HG03442 (cell line): ENCODE measurements at regions not wholly inside any gene's neighbourhood (a gene's known extent, or its start where the extent isn't known, plus 50 kb on each side); places are given as distances from the start of the nearest gene placed in this dataset.

Experiments
- ATAC-seq: cut with Tn5 transposase; IDR thresholded peaks from one replicate; pipeline ENCODE4 v1.9.1; 2021; ENCODE audit warnings: mild to moderate bottlenecking, moderate library complexity; ENCODE audit not compliant: unreplicated experiment

DNA sequence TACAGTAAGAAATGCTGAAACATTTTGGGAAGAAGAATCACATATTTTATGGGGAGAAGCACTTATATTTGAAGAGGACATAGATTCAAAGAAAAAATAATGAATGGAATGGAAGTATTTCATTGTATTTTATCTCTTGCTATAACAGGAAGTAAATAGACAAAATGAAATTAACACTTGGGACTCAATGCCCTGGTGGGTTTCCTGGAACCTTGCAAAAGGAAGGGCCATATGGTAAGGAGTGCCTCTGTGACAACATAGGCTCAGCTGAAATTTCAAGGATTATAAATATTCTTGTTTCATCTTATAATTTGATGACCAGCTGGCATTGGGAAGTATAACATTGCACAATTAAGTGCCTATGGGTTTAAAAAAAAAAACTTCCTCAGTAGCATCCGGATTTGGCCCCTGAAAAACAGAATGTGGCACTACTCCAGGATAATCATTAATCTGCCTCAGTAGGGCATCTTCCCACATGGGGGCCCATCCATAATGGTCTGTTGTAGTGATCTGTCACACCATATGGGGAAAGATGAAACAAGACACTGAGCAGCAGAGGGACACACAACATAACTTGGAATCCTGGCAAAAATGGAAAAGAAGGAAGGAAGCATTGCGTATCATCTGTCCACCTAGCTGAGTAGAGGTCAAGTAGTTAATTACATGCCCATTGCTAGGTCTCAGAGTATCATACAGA is 321.6 kb downstream of the NDFIP2 start:
- ATAC-seq = no peak

DNA sequence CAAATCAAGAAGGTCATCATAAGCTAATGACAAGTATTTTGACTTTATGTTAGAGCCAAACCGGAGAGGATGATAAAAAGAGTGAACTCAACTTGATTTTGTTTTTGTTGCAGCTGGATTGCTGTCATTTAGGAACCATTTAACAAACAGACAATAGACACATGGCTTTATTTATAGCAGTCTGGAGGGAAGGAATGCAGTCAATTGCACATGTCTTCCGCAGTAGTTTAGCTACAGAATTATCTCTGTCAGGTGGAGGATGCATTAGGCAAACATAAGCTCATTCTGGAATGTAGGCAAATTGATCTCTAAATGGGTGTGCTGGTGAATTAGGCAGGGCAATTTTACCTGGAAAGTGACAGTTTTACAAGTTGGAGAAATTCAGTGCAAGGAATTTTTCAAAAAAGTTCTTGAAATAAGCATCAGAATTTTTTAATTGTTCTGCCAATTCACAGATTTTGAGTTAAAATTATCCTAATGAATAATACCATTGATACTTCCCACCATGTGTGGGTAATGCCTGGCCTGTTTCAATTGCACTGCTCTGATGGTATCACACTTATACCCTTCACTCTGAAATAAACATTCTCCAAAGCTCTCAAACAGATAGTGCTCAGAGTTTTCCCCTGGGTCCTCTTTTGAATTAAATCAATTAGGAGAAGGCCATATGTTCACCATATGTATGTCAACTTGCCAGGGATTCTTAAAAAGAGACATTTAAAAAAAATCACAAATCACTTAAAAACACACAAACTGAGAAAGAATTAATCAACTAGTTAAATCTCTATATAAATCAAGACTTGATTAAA is 318.3 kb downstream of the NDFIP2 start:
- ATAC-seq = no peak

DNA sequence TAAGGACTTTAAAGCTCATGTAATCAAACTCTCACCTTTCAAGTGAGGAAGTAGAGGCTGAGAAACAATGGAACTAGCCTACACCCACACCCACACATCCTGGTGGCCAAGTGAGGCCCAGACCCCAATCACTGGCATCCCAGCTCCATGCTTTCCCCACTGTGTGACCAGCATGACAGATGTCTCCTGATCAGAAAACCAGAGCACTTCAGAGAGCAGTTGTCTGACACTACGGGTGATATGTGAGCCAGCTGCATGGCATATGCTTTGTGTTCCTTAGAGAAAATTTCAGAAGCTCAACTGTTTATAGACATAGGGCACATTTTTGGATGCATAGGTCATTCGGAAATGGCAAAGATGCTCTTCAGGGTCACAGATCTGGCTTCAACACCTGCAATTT is 315.2 kb downstream of the NDFIP2 start:
- no peak for ATAC-seq

DNA sequence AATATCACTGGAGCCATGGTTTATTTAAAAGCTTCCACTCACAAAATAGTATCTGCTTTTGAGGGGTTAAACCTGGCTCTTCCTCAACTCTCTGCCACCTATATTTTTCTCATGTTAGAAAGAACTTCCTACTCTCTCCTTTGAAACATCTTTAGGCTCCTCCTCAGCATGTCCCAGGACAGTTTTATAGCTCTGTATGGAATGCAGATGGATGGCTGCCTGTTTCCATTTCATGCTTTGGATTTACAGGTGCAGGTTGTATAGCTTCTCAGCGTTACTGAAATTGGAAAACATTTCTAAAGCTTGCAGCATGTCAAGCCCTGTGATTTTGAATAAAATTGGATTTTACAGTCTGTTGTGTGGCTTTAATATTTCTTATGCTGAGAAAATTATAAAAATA is 314.0 kb downstream of the NDFIP2 start:
- ATAC-seq = no peak

DNA sequence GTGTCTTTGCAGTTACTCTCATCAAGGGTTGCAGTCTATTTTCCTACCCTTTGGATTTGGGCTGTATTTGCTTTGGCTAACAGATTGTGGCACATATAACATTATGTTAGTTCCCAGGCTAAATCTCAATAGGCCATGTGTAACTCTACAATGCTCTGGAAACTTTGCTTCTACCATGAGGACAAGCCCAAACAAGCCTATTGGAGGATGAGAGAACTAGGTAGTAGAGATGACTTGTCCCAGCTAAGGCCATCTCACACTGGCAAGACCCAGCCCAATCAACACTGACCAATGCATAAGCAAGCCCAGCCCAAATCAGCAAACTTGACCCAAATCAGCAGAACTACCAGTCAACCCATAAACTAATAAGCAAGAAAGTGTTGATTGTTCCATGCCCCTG is 311.8 kb downstream of the NDFIP2 start:
- no peak for ATAC-seq

DNA sequence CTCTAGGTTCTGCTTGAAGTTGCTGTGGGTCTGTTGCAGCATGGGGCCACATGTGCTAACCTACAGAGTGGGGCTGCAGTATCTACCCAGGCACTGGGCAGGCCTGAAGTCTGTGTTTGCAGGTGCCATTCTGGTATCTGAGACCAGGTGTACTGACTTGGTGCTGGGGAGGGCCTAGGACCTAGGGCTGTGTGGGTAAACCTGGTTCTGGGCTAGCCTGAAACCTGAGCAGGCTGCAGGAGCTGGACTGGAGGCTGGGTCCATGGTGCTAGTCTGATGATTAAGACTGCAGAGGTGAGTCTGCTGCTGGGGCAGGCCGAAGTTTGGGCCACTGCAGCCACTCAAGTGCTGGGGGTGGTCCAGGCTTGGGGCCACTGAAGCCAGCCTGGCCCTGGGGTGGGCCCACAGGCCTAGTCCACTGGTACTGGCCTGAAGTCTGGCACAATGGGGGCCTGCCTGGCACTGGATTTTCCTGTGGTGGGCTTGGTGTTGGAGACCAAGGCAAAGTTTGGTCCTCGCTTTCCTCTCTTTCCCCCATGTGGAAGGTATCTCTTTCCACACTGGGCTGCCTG is 310.6 kb downstream of the NDFIP2 start:
- ATAC-seq = no peak

DNA sequence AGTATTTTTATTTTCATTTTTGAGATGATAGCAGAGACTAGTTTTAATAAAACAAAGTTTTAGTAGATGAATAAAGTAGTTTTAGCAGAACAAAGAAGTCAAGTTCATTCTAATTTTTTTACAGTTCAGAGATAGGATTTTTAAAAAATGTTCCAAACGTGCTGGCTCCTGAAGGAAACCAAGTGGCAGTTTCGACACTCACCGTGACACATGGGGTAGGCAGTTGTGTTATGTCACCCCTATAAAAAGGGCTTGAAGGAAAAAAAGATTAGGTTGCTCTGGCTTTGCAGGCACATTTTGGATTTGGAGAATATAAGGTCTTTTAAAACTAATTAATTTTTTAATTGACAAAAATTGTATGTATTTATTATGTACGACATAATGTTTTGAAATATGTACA is 305.2 kb downstream of the NDFIP2 start:
- ATAC-seq = no peak

DNA sequence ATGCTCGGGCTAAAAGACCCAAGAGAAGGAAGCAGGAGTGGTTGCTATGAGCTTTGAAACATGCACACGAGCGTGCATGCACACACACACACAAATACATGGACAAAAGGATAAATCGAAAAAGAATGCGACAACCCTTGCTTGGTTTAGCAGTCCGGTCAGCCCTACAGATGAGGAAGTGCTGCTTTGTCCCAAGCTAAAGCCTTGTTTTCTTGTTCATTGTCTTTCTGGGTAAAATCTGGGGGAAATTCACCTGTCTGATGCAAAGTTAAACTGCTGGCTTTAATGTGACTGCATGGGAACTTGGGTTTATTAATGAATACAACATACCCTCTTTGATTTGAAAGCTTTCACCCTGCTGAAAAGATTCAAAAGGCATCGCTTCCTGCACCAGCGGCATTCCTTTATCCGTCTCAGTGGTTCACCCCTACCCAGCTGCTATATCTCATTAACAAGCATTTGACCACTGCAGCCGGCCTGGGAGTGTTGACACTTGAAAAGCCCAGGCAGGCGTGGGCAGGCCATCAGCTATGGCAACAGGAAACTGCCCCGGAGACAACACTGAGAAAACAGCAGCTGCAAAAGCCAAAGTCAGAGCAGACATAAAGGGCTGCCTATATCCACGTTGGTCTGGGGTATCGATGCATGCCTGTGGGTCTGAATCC is 301.7 kb downstream of the NDFIP2 start:
- ATAC-seq = no peak

DNA sequence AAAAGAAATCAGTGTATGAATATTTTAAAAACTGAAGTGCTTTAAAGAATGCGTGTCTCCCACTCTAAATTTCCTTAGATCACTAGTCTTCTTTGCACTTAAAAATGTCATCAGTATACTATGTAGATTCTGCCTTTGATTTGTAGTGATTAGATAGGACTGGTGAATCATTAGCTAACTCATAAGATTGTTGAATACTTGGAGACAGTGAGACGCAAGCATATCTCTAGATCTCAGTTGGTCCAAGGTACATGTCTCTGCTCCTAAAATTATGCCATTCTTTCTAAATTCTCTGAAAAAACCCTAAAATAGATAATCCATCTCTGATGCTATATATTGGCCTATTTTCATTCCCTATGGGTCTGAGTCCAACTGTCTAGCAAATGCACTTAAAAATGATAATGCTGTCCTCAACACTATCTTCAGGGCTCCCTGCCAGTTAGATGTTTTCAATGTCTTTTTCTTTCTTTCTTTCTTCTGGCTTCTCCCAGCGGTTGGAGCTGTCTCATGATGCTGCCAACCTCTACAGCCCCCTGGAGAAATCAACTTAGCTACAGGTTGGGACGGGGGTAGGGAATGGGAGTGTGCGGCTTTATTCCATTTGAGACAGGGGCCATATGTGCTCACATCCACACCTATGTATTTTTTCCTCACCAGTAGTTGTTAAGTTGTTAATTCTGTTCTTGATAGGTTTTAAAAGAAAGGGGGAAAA is 301.0 kb downstream of the NDFIP2 start:
- ATAC-seq = no peak

DNA sequence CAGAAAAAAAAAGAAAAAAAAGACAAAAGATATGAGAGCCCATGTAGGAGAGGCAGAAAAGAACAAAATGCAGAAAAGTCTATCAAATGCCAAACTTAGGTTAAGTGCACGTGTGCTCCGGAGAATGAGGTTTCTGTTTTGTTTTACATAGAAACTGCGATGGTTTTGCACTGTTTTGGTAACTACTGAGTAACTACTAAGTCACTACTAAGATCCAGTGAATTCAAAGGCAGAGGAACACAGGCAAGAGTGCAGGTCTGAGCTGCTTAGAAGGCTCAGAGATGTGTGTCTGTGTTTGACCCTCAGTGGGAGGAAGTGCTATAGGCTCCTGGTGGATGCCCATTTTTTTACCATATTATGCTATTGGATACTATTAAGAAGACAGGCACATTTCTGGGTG is 299.3 kb downstream of the NDFIP2 start:
- ATAC-seq = peak; percentile 44

DNA sequence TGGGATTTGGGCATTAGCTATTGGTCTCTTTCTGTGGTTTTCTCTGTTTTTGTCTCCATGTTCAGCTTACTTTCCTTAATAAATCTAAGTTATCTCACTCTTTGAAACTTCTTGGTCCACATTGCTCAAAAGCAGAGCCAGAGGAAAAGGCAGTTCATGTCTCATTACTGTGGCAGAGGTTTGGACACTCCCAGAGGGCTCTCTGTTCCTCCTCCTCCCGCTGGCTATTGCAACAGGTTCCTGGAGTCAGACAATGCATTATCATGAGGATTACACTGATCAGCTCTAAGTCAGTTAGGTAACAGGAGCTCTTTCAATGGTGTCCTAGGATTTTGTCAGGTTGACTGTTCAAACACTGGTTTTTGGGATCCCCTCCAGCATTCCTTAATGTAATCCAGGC is 298.8 kb downstream of the NDFIP2 start:
- ATAC-seq = no peak

DNA sequence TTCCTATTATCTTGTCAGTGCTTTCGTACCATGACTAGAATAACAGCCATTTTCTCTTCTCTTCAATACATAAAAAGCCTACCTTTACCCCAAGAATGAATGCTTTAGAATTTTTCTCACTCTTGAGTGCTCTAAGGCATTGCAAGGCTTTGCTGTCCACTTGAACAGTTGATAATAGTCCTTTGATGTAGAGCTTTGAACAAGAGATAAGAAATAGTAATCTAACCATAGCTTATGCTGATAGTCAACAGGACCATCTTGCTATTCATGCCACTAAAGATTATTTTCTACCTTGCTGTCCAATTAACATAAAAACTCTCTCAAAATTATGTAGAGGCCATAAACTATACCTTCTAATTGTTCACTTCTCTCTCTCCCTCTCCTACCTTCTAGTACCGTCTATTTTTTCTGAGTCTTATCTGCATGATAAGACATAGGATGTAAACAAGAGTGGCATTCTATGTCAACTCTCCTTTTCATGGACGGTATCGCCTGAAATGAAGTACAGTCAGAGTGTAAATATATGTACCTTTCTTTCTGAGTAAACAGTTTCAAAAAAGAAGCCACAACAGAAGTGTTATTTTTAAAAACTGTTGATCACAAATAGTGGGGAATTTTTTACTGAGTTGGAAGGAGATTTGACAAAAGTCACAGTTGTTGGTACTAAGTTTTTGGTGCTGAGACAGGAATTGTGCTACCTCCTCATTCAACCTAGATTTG is 297.9 kb downstream of the NDFIP2 start:
- peak; percentile 43 for ATAC-seq

DNA sequence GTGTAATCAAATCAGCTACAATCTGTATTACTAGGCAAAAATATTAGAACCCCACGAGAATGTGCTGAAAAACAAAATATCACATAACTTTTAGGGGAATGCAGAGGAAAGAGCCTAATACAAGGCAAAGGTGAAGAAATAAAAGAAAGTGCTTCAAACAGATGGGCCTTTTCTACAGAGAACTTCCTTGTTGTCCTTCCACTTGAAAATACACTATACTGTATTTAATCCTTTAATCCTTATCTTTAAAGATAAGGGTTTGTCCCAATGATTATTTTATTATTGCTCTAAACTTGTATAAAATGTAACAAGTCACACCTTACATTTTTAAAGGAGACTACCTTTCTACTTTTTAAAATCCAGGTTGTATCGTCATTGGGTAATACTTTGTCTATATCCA is 296.5 kb downstream of the NDFIP2 start:
- ATAC-seq = no peak

DNA sequence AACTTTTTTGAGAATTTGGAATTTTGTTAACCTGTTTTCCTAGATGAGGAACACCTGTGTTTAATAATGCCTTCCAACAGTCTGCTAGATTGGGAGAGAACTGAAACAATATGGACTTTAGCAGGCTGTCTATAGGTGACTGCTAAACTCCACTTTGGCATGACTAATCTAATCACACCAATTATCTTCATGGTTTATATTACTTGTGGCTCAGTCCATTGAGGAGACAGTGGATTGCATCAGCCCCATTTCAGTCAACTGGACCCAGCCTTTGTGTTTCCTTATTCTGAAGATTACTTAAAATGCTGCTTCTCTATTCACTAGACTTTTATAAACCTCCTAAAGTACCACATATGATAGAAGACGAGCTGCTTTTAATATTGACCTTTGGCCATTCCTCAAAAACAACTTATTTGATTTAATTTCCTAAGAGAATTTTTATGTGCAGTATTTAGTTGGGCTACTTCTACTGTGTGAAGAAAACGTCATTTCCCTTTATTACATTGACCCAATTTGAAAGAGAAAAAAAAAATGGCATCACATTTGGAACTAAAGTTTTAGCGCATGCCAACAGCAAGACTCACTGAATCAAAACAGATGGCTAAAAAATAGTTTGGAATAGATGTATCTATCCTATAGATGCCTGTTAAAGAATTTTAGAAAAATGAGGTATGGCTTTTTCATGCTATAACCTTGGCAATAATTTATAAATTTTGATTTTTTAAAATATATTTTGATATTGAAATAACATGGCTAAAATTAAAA is 295.8 kb downstream of the NDFIP2 start:
- ATAC-seq = no peak

DNA sequence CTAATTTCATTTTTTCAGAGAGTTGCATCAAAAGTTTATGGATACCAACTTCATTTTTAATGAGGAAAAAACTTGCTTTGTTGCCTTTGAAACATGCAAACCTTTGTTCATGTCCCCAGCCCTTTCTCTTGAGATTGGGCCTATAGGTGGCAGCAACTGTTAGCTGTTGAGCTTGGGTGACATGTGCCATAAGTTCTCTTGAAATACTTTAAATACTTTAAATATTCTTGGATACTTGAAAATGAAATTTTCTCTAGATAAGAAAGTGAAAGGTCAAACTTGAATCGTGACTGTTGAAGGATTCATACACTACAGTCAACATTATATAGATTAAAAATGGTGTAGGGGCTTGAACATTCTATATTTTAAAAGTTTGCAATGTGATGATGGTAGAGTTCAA is 294.9 kb downstream of the NDFIP2 start:
- ATAC-seq = no peak

DNA sequence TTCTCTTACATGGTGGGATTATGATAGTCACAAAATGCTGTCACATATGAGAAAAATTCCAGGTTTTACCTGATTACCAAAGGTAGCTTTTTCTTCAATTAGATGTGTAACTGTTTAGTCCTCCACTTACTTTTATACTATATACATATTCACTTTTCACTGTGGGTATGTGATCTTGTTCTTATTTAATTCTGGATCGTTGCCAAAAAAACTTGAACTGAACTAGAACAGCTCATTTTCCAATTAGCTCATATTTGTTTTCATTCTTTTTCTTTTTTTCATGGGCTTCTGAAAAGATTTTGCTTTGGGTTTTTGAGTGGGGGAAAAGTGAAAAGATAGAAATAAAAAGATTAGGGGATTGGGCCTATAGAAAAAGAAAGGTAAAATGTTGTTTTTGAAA is 291.9 kb downstream of the NDFIP2 start:
- no peak for ATAC-seq

DNA sequence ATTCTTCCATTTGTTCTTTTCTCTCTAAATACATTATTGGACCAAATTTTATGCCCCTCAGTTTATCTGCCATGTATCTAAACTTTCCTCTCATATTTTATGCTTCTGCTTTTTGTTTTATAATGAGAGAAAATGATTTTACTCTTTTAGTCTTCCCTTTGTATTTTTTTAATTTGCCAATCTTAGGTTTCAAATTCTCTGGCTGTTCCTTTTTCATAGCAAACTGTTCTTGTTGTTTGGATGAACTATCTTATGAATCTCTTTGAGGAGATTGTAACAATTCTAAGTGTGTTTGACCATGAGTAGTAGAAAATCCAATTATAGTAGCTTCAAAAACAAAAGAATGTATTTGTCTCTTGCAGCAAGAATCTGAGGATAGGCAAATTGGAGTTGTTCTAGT is 290.5 kb downstream of the NDFIP2 start:
- ATAC-seq = no peak

DNA sequence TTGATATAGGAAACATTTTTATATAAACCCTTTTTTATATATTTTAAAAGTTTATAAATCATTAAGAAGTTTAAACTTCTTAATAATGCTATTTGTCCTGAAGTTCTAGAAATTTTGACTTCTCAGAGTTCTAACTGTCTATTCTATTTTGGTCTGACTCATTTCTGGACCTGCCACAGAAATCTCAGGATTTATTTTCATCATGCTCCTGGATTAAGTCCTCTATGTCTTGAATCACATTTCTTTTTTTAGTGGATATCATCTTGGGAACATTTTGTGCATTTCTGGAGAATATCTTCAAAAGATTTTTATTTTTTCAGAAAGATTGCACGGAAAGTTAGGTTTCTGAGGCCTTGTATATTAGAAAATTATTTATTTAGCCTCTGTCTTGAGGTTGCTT is 289.1 kb downstream of the NDFIP2 start:
- ATAC-seq = no peak

DNA sequence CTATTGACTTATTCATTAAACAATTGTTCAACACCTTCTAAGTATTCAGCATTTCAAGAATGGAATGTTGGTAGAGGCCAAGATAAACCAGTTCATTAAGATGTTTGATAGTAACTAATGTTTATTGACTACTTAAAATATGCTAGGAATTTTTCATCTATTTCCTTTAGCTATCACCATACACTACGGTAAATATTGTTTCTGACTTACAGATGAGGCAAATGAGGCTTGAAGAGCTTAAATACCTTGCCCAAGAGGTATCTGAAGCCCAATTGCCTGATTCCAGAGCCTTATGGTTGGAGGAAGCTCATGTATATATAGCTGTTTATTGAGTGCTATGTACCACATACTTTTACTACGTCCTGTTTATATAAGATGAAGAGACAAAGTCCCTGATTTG is 286.2 kb downstream of the NDFIP2 start:
- ATAC-seq = no peak

DNA sequence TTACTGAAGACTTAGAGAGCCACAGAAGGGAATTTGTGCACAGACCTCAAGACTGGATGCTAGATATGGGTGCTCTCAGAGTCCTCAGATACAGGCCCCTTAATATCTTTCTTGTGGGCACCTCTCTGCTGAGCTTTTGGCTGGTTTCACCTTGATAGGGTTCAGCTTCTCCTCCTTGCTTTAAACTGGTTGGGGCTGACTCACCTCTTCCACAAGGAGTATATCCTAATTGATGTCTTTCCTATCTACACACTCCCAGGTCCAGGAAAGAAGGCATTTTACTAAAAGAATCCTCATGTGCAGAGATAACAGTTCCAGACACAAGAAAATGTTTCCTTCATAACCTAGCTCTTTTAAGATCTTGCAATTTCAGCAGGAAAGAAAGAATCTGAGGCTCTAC is 284.4 kb downstream of the NDFIP2 start:
- ATAC-seq = no peak
